ENCODE measurements at regions not wholly inside any gene's neighbourhood (a gene's known extent, or its start where the extent isn't known, plus 50 kb on each side); places are given as distances from the start of the nearest gene placed in this dataset.

DNA sequence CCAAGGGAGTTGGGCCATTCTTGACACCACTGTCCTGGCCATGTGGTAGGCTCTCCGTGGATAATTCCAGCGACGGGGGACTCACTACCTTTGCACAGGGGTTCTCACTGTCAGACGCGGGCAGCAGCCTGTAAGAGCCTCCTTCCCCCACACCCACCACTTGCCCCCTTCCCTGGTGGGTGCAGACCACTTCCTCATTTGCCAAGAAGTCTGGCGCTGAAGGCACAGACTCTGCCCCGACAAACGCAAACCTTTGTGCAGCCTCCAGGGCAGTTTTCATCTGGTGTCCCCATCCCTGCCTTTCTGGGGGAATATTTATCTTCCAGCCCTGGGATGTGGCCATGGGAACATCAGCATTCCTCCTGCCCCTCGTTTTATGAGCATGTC, 422.5 kb downstream of the SHANK2 start:
- intact Hi-C loops (cut with DNase I): no loop called here
- no peak for DNase-seq (ENCODE audit: low spot score)

DNA sequence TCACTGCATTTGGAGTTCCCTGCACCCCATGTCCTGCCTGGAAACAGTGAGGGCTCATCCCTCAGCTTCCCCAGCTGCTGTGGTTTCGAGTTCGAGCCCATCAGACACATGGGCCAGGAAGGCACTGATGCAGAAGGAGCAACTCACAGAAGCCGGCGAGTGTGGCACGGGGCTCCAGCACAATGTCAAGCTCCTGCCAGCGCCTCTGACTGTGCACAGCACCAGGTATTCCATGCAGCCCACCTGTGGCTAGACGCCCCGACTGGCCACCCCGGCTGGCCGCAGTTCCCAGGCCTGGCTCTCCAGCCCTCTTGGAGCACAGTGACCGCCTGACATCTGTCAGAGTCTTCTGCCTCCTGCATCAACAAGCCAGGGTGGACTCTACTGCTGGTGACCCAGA, 419.4 kb downstream of the SHANK2 start:
- intact Hi-C loops (cut with DNase I): no loop called here
- DNase-seq (ENCODE audit: low spot score): no peak

DNA sequence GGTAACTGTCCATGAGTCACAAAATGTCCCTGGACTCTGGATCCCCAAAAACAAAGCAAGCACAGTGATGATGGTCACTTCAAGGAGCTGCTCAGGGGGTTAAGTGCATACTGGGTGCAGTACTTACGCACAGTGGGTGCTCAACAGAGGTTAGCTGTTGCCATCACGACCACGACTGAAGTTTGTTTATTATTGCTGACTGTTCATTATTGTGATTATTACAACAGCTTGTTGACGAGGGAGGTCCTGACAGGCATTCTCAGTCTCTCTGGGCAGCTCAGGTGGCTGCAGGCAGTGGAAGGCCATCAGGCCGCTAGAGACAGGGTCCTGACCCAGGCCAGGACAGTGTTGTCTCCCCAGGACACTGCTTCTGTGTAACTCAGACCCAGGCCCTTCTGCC, 418.8 kb downstream of the SHANK2 start:
- intact Hi-C loops (cut with DNase I): no loop called here
- no peak for DNase-seq (ENCODE audit: low spot score)

DNA sequence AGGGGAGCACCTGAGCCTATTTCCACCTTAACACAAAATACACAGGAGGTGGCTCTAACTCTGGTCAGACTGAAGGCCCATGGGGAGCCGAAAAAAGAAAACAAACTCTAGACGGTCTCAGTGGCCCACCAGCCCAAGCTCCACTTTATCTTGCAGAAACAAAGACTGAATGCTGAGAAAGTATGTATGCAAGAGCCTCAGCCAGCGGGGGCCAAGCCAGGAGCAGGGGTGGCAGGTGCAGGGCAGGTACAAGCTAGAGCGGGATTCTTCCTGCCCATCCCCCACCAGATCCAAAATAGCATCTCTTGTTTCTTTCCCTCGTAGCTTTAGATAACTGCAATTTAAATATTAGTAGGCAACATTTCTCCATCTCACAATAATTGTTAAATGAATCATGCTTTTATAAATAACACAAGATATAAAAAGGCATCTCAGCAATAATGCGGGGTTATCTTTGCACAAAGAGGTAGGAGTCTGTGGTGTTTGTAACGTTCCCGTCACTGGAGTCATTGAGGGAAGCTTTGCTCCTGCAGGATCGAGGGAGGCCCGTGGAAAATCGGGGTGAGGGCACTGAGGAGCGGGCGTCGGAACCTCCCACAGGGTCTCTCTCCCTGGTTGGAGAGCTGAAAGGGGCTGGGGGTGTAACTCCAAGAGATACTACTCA, 418.0 kb downstream of the SHANK2 start:
- no peak for DNase-seq (ENCODE audit: low spot score)
- intact Hi-C loops (cut with DNase I): no loop called here

DNA sequence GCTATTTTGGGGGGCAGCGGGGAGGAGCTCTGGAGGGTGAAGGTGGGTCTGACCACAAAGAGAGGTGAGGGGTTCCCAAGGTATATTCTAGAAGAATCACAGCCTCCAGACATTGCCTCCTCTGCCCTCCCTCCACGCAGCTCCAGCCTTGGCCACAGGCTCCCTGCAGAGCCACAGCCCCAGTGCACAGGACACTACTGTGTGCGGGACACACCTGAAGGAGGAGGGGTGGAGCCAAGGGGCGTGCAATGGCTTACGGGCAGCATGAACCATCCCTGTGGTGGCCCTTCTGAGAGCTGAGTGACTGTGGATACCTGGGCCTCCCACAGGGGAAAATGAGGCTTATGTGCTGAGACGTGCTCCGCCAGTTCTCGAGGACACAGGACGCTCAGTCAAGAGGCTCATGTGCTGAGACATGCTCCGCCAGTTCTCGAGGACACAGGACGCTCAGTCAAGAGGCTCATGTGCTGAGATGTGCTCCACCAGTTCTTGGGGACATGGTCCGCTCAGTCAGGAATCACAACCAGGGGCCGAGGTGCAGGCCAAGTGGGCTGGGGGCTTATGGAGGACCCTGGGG, 417.3 kb downstream of the SHANK2 start:
- intact Hi-C loops (cut with DNase I): no loop called here
- DNase-seq (ENCODE audit: low spot score): no peak

DNA sequence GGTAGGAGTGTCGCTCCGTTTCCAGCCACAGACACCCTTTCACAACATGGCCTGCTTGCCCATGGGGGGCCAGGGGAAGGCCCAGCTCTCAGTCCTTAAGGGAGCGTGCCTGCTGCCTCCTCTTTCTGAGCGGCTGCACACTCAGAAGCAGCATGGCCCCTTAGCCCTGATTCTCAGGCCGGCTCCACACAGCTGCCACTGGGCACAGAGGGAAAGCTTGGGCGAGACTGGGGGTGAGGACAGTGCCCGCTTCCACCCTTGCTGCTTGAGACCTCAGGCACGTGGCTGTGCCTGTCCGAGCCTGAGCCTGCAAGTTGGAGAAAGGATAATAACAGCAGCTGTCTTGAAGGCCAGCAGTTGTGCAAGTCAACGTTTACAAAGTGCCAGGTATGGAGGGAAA, 416.3 kb downstream of the SHANK2 start:
- intact Hi-C loops (cut with DNase I): no loop called here
- DNase-seq (ENCODE audit: low spot score): no peak

DNA sequence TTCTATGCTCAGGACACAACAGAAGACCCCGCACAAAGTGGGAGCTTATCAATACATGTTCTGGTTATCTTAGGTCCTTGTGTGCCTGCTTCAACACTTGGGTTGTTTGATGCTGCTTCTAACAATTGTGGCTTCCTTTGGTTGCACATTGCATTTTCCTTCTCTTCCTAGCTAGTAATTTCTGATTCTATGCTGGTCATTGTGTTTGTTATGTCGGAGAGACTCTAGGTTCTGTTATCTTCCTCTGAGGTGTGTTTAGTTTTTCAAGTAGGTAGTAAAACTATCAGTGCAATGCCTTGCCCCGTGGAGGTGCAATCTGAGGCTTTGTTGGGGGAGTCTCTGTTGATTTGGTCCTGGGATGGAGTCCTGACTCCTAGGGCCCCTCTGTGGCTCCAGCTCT, 414.2 kb downstream of the SHANK2 start:
- no peak for DNase-seq (ENCODE audit: low spot score)
- intact Hi-C loops (cut with DNase I): no loop called here

- intact Hi-C loops (cut with DNase I): no loop called here
- DNase-seq (ENCODE audit: low spot score): no peak
Measured at GRCh38 chr11:70839851-70840250, 412.5 kb downstream of the SHANK2 start.

DNA sequence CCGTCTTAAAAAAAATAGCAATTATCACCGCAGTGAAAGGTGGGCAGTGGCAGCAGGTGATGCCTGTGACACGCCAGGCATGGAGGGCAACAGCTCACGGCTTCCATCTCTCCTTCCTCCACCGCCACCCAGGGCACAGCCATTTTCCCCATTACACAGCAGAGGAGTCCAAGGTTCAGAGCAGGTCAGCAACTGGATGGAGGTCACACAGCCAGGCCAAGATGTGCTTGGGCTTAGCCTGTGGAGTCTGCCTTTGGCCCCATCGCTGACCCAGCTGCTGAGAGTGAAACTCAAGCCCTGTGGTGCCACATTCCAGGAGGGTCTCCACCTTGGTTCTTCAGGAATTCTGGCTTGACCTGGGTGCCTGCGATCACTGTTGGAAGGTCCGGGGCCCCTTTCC, 411.1 kb downstream of the SHANK2 start:
- DNase-seq (ENCODE audit: low spot score): no peak
- intact Hi-C loops (cut with DNase I): no loop called here

GRCh38 chr11:70842256-70842655, 410.1 kb downstream of the SHANK2 start:
- intact Hi-C loops (cut with DNase I): no loop called here
- DNase-seq (ENCODE audit: low spot score): no peak

GRCh38 chr11:70842701-70843100, 409.7 kb downstream of the SHANK2 start:
- intact Hi-C loops (cut with DNase I): no loop called here
- no peak for DNase-seq (ENCODE audit: low spot score)

GRCh38 chr11:70843906-70844305, 408.5 kb downstream of the SHANK2 start:
- intact Hi-C loops (cut with DNase I): no loop called here
- no peak for DNase-seq (ENCODE audit: low spot score)

- DNase-seq (ENCODE audit: low spot score): no peak
- intact Hi-C loops (cut with DNase I): no loop called here
Measured at GRCh38 chr11:70844387-70844786, 408.0 kb downstream of the SHANK2 start.

DNA sequence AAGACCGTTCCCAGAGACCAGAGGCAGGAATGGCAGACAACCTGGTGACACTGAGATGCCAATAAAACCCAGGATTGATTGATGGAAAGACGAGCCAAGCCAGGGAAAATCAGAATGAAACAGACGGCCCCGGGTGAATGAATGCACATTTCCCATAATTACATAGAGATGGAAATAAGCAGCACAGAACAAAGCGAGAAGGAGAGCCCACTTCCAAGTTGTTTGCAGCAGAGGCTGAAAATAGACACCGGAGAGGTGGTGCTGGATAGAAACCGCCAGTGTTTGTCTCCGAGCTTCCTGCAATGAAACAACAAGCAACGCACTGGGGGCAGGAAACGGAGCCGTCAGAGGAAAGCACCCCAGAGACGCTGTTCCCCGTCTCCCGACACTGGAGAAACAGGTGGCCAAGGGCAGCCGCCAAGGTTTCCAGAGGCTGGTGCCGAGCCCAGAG, 406.8 kb downstream of the SHANK2 start:
- DNase-seq (ENCODE audit: low spot score): no peak
- intact Hi-C loops (cut with DNase I): no loop called here

DNA sequence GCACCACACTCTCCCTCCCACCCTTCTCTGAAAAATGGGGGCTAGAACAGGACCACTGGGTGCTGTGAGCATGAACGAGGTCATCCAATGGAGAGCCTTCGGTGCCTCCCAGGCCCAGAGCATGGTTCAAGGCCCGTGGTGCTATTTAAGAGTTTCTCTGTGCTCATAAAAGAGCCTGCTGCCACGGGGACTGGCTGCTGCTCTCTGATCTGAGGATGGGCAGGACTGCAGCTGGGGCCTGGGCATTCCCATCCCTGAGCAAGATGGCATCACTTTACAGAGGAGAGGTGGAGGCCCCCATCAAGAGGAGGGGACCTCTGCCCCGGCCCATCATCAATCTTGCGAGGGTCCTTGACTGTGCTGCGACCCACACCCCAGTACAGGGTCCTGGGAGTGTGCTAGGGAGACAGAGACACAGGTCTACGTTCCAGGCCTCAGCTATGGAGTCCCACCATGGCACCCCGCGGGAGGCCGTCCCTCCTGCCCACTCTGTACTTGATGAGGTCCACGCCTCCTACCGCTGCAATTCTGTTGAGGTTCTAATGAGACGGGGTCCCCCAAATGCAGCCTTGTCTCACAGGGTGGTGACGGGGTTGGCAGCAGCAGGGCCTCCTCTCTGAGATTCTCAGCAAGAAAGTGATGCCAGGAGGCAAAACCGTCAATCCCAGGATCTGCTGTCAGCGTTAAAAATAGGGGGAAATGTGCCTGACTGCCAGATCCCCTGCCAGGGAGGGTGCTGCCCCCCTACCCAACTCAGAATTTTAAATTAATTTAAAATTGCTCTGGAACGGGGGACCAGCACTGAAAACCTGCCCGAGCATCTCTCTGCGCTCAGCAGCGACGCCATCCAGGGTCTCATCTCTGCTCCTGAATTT, 405.4 kb downstream of the SHANK2 start:
- DNase-seq (ENCODE audit: low spot score): no peak
- intact Hi-C loops (cut with DNase I): no loop called here

DNA sequence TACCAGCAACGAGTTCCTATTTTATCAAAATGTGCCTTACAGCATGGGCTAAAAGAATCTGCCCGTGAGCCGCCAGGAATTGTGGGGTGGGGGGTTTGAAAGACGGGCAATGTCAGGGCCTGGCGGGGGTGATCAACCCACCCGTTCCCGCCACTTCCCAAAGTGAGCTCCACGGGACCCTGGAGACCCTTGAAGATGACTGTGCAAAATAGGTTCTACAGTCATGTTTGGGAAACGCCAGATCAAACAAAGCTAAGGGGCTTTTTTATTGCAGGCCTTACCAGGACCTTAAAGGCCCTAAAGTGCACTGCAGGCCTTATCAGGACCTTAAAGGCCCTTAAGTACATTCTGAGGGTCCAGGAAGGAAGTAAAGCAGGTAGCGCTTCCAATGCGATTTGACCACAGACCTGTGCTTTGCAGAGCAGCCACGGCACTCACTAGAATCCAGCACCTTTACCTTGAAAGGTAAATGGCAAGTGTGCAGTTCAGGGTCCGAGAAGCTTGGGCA, 404.1 kb downstream of the SHANK2 start:
- DNase-seq (ENCODE audit: low spot score): no peak
- intact Hi-C loops (cut with DNase I): no loop called here

DNA sequence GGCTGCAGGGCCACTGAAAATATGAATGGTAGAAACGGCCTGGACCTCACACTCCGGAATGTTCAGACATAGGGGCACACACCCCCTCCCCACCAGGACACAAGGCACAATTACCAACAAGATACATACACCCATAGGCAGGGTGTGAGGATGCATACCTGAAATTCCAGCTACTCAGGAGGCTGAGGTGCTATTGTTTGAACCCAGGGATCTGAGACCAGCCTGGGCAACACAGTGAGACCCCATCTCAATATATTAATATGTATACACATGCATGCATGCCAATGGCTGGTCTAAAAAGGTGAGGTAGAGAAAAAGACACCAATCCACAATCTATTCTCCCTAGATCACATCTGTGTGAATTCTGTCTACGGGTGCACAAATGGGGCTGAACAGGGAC, 403.3 kb downstream of the SHANK2 start:
- DNase-seq (ENCODE audit: low spot score): no peak
- intact Hi-C loops (cut with DNase I): no loop called here

DNA sequence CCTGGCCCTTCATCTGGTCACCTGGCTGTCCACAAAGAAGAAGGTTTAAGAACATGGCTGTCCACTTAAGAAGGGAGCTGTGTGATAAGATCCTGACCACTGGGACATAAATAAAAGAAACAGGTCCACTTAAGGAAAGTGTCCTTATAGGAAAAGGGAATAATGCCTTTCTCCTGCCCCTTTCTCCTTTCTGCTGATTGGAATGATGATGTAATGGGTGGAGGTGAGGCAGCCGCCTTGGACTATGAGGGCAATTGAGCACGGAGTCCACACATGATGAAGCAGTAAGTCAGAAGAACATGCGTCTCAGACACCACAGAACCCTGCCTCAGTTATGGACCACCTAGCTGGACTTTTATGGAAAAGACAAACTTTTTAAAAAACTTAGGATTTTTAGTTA, 401.1 kb downstream of the SHANK2 start:
- intact Hi-C loops (cut with DNase I): no loop called here

GRCh38 chr11:70851907-70852306, 400.5 kb downstream of the SHANK2 start:
- intact Hi-C loops (cut with DNase I): no loop called here
- DNase-seq (ENCODE audit: low spot score): no peak

More for the DNA sequence above, 401.1 kb downstream of the SHANK2 start:
- DNase-seq (ENCODE audit: low spot score): no peak

- intact Hi-C loops (cut with DNase I): no loop called here
- DNase-seq (ENCODE audit: low spot score): no peak
Measured at GRCh38 chr11:70853068-70853769, 399.2 kb downstream of the SHANK2 start.
